Epithelial cell of esophagus (primary cell): ENCODE measurements at regions not wholly inside any gene's neighbourhood (a gene's known extent, or its start where the extent isn't known, plus 50 kb on each side); places are given as distances from the start of the nearest gene placed in this dataset.

Experiments used
- DNase-seq: peaks from one replicate; pipeline ENCODE4 v3.0.0; 2010; ENCODE audit warnings: low read depth
- H3K4me3 ChIP-seq: 2 replicates; pipeline ENCODE4 v1.5.1; 2011; ENCODE audit warnings: mild to moderate bottlenecking, low read length, control low read depth
- TF ChIP-seq, protein P1 (sequence below): IDR thresholded peaks from 2 replicates; pipeline ENCODE4 v1.5.1; 2011; ENCODE audit warnings: low read depth, mild to moderate bottlenecking, low read length, control low read depth, inconsistent platforms; ENCODE audit not compliant: insufficient read depth; ENCODE audit errors: missing control alignments

DNA sequence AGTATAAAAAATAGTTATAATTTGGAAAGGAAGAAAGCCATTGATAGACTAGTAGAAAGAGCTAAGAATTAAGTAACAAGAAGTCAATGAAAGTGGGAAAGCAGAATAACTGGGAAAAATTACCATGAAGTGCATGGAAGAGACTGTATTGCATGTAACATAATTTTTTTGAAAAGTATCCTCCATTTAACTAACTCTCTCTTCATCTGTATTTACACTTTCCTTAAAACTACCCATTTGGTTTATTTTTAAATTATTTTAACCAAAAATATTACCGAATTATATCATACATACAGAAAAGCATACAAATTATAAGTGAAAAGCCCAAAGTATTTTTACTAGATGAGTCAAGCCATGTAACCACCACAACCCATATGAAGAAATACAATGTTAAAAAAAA, 1009.9 kb upstream of the SEMA6D start:
- no peak overlapping the region for H3K4me3 ChIP-seq
- DNase-seq, result no peak
- TF ChIP-seq, protein P1, sequence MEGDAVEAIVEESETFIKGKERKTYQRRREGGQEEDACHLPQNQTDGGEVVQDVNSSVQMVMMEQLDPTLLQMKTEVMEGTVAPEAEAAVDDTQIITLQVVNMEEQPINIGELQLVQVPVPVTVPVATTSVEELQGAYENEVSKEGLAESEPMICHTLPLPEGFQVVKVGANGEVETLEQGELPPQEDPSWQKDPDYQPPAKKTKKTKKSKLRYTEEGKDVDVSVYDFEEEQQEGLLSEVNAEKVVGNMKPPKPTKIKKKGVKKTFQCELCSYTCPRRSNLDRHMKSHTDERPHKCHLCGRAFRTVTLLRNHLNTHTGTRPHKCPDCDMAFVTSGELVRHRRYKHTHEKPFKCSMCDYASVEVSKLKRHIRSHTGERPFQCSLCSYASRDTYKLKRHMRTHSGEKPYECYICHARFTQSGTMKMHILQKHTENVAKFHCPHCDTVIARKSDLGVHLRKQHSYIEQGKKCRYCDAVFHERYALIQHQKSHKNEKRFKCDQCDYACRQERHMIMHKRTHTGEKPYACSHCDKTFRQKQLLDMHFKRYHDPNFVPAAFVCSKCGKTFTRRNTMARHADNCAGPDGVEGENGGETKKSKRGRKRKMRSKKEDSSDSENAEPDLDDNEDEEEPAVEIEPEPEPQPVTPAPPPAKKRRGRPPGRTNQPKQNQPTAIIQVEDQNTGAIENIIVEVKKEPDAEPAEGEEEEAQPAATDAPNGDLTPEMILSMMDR, result no peak

DNA sequence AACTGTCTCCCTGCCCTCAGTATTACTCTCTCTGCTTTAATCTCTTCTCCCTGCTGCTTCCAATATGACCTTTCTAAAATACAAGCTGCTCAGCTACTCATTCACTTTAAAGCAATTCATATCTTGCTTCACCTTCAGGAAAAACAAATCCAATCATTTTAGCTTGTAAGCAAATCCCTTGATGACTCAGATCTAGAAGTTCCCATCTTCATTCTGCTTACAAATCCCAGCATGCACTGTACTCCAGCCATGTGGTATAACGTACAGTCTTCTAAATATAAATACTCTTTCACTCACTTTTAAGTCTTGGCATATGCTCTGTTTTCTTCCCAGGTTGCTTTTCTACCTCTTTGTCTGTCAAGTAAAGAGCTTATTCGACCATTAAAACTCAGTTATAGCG, 1009.1 kb upstream of the SEMA6D start:
- DNase-seq, result peak; percentile 14
- TF ChIP-seq, protein P1, result no peak

GRCh38 chr15:46709460-46710083, 1007.7 kb upstream of the SEMA6D start:
- TF ChIP-seq, protein P1, result no peak
- H3K4me3 ChIP-seq, result no peak overlapping the region
- DNase-seq, result no peak

More for the DNA sequence above, 1009.1 kb upstream of the SEMA6D start:
- H3K4me3 ChIP-seq, result no peak overlapping the region

DNA sequence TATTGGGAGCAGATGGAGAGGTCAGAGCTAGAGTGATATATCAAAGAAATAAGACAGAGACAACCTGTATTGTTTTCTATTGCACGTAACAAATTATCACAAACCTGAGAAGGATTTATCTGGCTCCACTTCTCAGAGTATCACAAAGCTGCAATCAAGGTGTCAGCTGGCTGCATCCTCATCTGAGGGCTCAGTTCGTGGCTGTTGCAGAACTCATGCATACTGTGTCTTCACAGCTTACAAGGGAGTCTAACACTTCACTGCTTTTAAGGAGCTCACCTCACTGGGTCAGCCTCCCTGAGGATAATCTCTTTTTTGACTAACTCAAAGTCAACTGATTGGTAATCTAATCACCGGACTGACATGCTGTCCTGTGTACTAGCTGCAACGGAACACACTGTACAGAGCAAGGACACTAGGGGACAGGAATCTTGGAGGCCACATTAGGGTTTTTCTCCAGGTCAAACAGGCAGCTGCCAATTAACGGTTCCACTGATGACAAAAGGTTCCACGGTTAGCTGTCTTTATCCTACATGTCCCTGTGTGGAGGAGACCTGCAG, 1006.8 kb upstream of the SEMA6D start:
- no peak for DNase-seq
- H3K4me3 ChIP-seq, result no peak overlapping the region
- TF ChIP-seq, protein P1, result no peak

DNA sequence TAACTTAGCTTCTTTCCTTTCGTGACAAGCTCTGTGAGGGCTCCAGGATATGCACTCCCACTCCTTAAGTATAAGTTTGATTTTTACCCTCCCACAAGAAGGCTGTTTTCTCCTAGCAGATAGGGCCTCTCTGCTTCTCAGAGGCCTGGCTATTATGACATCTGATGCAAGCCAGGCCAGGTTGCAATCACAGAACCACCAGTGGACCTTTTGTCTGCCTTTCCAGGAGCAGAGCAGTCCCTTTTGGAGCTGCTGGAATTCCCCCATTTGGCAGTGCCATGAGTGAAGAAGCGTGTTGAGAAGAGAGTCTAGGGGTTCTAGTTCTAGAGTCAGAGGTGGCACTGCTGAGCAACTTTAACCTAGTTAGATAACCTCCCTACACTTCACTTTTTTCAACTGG, 1004.3 kb upstream of the SEMA6D start:
- TF ChIP-seq, protein P1, result no peak
- H3K4me3 ChIP-seq, result no peak overlapping the region
- DNase-seq, result no peak

DNA sequence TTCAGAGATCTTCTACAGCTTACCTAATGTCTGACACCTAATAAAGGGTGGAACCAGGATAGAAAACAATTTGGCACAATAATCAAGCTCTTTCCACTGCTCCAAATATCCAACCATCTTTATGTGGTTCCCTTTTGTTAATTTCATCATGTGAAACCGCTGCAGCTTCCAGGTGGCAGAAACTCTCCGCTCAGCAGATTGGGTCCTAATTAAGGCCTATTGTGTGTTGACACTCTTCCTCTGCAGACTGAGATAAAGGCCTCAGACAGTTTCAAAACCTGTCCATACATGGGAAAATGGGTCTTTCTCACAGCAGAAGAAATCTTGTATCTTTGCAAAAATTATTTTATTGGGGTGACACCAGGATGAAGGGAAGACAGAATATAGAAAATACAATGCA, 1002.4 kb upstream of the SEMA6D start:
- TF ChIP-seq, protein P1, result no peak
- no peak for DNase-seq
- H3K4me3 ChIP-seq, result no peak overlapping the region

DNA sequence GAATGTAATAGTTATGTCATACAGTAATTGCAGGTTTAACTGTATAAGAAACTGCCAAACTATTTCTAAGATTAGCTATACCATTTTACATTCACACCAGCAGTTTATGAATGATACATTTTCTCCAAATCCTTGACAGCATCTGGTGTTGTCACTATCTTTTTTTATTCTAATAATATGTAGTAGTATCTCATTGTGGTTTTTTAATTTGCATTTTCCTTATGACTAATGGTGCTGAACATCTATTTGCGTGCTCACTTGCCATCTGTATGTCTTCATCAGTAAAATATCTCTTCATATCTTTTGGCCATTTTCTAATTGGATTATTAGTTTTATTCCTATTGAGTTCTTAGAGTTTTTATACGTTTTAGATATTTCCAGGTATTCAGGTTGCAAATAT, 994.0 kb upstream of the SEMA6D start:
- TF ChIP-seq, protein P1, result no peak
- no peak overlapping the region for H3K4me3 ChIP-seq
- no peak for DNase-seq
